ENCODE measurements at regions not wholly inside any gene's neighbourhood (a gene's known extent, or its start where the extent isn't known, plus 50 kb on each side); places are given as distances from the start of the nearest gene placed in this dataset.

DNA sequence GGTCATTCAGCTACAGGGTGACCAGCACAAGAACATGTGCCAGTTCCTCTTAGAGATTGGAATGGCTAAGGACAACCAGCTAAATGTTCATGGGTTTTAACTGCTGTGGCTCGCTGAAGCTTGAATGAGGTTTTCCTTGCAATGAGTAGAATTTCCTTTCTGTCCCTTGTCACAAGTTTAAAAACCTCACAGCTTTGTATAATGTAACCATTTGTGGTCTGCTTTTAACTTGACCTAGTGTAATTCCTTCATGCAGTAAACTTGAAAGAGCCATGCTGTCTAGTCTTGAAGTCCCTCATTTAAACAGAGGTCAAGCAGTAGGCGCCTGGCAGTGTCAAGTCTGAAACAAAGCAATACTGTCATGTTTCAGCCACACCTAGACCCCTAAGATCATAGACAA, 181.3 kb upstream of the DMRT1 start:
- no peaks in the 10 kb centered on the region; the same call in 1 of the 2 replicates for H3K79me1 ChIP-seq (ENCODE audit: low read depth, low read length)
- H3K18ac ChIP-seq (ENCODE audit: extremely low read depth, low read length), result no peak overlapping the region
- DNase-seq (ENCODE audit: low read depth in 1 of 2, low spot score in 2 of 2), result no peak
- ChIA-PET CTCF (ENCODE audit: partially characterized antibody) (no interaction called here), POLR2A (ENCODE audit: partially characterized antibody) (interaction anchor here (0.6 kb wide), 1 partner anchor 30 kb away, joined by 3 read pairs; no protein-coding TSS in a partner anchor)
- TF ChIP-seq POLR2AphosphoS5 (IDR thresholded peaks at IDR 0.05; ENCODE audit: low read depth, low read length), result no peak
- TF ChIP-seq POLR2A (IDR thresholded peaks at IDR 0.05; ENCODE audit: control extremely low read depth in 1 of 2, low read depth in 2 of 2, low read length in 2 of 2), result no peak
- no peak for TF ChIP-seq SUZ12 (IDR thresholded peaks at IDR 0.05; ENCODE audit: low read length)
- TF ChIP-seq SIRT6 (IDR thresholded peaks at IDR 0.05; ENCODE audit: low read length), result no peak
- no peak for TF ChIP-seq SIN3A (conservative IDR thresholded peaks at IDR 0.05 in 1 of 2, IDR thresholded peaks at IDR 0.05 in 1 of 2; ENCODE audit: low read depth in 1 of 2, low read length in 2 of 2)
- TF ChIP-seq SP1 (IDR thresholded peaks at IDR 0.05; ENCODE audit: low read depth, low read length), result no peak
- TF ChIP-seq PHF8 (conservative IDR thresholded peaks at IDR 0.05; ENCODE audit: low read depth, low read length), result no peak
- TF ChIP-seq HDAC6 (IDR thresholded peaks at IDR 0.05; ENCODE audit: low read depth, low read length), result no peak
- TF ChIP-seq, protein P1, sequence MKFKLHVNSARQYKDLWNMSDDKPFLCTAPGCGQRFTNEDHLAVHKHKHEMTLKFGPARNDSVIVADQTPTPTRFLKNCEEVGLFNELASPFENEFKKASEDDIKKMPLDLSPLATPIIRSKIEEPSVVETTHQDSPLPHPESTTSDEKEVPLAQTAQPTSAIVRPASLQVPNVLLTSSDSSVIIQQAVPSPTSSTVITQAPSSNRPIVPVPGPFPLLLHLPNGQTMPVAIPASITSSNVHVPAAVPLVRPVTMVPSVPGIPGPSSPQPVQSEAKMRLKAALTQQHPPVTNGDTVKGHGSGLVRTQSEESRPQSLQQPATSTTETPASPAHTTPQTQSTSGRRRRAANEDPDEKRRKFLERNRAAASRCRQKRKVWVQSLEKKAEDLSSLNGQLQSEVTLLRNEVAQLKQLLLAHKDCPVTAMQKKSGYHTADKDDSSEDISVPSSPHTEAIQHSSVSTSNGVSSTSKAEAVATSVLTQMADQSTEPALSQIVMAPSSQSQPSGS (IDR thresholded peaks at IDR 0.05; ENCODE audit: low read length), result no peak
- no peak for TF ChIP-seq JUND (IDR thresholded peaks at IDR 0.05; ENCODE audit: low read length)
- peaks cover 0 to 2% (median under 1%) of the 10 kb centered on the region in 4 experiments; a peak in 2 of 7 replicates for H3K4me1 ChIP-seq (replicated peaks in 1 of 4; ENCODE audit: control insufficient read depth in 3 of 4, insufficient read depth in 4 of 4, low read length in 3 of 4)
- H3K23me2 ChIP-seq (ENCODE audit: low read depth, low read length), result no peaks in the 10 kb centered on the region
- H3K9me3 ChIP-seq (ENCODE audit: insufficient read depth in 2 of 2, low read depth in 1 of 2, low read length in 1 of 2), result no peaks in the 10 kb centered on the region
- no peak overlapping the region for H2AFZ ChIP-seq (ENCODE audit: low read length)
- H3K27ac ChIP-seq (ENCODE audit: low read depth, low read length), result no peak overlapping the region
- H2BK20ac ChIP-seq (ENCODE audit: low read length), result no peak overlapping the region
- no peak overlapping the region for H3K4me3 ChIP-seq (ENCODE audit: extremely low read depth in 1 of 4, insufficient read depth in 2 of 4, low read depth in 3 of 4, low read length in 4 of 4)
- H3K4me2 ChIP-seq (ENCODE audit: insufficient read depth in 1 of 2, low read depth in 2 of 2, low read length in 2 of 2), result no peak overlapping the region
- no peak overlapping the region for H2BK15ac ChIP-seq (ENCODE audit: low read length)
- no peak overlapping the region for H3K4ac ChIP-seq (replicated peaks; ENCODE audit: insufficient read length, low read depth, low read length)
- H3K14ac ChIP-seq (ENCODE audit: insufficient read length), result no peak overlapping the region
- H2BK5ac ChIP-seq (ENCODE audit: low read depth, low read length), result no peak overlapping the region
- H3K79me2 ChIP-seq (ENCODE audit: control insufficient read depth in 1 of 2, insufficient read depth in 2 of 2, low read length in 2 of 2), result no peaks in the 10 kb centered on the region; a peak in 1 of 4 replicates
- H3K9ac ChIP-seq (replicated peaks in 1 of 4; ENCODE audit: extremely low read depth in 1 of 4, low read depth in 3 of 4, low read length in 3 of 4), result no peak overlapping the region
- no peak overlapping the region for H4K91ac ChIP-seq (replicated peaks; ENCODE audit: insufficient read length, low read length)
- H2BK120ac ChIP-seq (replicated peaks; ENCODE audit: low read depth, low read length), result no peak overlapping the region
- H4K5ac ChIP-seq (ENCODE audit: insufficient read length, low read depth, low read length), result no peak overlapping the region
- no peak overlapping the region for H3K56ac ChIP-seq (replicated peaks; ENCODE audit: insufficient read length, low read depth, low read length)
- FAIRE-seq, result no peak
- H3K27me3 ChIP-seq (replicated peaks in 1 of 4; ENCODE audit: control insufficient read depth in 3 of 4, extremely low read depth in 1 of 4, insufficient read depth in 3 of 4, low read length in 3 of 4), result no peaks in the 10 kb centered on the region
- H3K23ac ChIP-seq (ENCODE audit: insufficient read length), result no peak overlapping the region
- H3K36me3 ChIP-seq (ENCODE audit: control insufficient read depth in 2 of 4, insufficient read depth in 4 of 4, low read length in 3 of 4), result no peaks in the 10 kb centered on the region
- H2AK5ac ChIP-seq (ENCODE audit: low read depth, low read length), result no peak overlapping the region
- WGBS, 2 experiments (ENCODE audit: extremely low coverage in 1 of 2, insufficient coverage in 1 of 2, insufficient read length in 1 of 2, insufficient replicate concordance in 2 of 2, low coverage in 1 of 2, low lambda C conversion rate in 2 of 2, missing lambda C conversion rate in 1 of 2), result 95% methylated on average over 2 of the region's 2 CpGs; no CpG with 5 or more reads in 1 of the 2 experiments
- no peak overlapping the region for H4K8ac ChIP-seq (ENCODE audit: extremely low read depth, insufficient read depth, low read length)
- no peak overlapping the region for H2BK12ac ChIP-seq (ENCODE audit: low read depth, low read length)
- peaks cover 0 to 2% of the 10 kb centered on the region in 2 experiments for H4K20me1 ChIP-seq (replicated peaks in 1 of 2; ENCODE audit: control insufficient read depth in 1 of 2, insufficient read depth in 2 of 2, low read length in 2 of 2)

All from H1 (cell line).